ENCODE measurements at regions not wholly inside any gene's neighbourhood (a gene's known extent, or its start where the extent isn't known, plus 50 kb on each side); places are given as distances from the start of the nearest gene placed in this dataset.

GRCh38 chr5:117302473-117302872 is 727.9 kb upstream of the SEMA6A start:
- no peak for TF ChIP-seq YY1 (IDR thresholded peaks at IDR 0.05; ENCODE audit: insufficient read depth, insufficient read length)
- no peak for TF ChIP-seq ZNF274 (IDR thresholded peaks at IDR 0.05; ENCODE audit: low read depth, low read length)

Measured in NT2/D1 (cell line).